HUDEP-2 (cell line): ENCODE measurements at regions not wholly inside any gene's neighbourhood (a gene's known extent, or its start where the extent isn't known, plus 50 kb on each side); places are given as distances from the start of the nearest gene placed in this dataset.
"Not testable (repeated sequence)": the region's sequence is repeated elsewhere in the genome, so short reads cannot be mapped to it uniquely, and the experiment has no call there.

Experiments used
- DNase-seq, 76 experiments: peaks; one replicate each; lab custom pipeline; 2025; ENCODE audit not compliant: unreplicated experiment in 76 of 76; lab: John Stamatoyannopoulos, UW

DNA sequence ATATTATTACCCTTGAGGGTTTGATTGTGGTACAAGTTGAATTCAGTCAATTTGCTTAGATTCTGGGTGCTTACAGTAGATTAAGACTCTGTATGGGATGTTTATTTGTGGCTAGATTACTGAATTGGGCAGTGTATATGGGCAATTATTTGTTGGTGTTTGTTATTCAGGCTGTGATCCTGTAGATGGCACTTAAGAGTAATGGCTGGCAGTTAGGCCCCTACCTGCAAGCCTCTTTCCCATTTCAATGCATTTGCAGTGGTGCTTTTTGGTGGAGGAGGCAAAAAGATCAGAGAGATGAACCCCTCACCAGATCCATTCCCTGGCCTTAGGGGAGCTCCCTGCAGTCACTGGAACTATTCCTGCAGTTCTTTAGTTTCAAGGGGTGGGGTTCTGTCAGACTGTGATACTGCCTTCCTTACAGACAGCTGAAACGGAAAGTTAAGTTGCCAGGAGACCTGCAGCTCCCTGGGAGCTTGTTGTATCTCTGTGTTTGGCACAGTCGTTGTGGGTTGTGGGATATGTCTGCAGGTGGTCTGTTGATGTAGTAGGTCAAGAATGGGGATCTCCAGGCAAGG is 199.5 kb downstream of the AASDHPPT start:
- peak in 2 of 76 experiments; percentile 1 to 3 for DNase-seq

DNA sequence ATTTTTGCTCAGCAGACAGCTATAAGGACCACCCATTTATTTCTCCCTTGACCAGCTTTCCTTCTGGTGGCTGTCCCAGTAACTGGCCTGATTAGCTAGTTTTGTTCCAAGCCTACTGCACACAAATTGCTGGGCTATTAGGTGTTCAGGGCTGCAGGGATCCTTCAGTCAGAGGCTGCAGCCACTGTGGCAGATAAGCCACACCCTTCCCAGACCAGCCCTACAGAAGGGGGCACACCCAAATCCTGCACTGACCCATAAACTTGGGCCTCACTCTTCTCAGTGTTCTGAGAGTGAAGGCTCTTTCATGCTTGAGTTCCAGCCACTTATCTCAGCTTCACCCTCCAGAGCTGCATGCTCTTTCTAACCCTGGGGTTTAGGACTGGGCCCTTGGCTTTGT is 200.0 kb downstream of the AASDHPPT start:
- DNase-seq: peak in 6 of 76 experiments; percentile 3 to 26 (median 9)

- DNase-seq: no peak
These were observed 200.9 kb downstream of the AASDHPPT start for GRCh38 chr11:106278391-106278790.

GRCh38 chr11:106280036-106280435 is 202.6 kb downstream of the AASDHPPT start:
- DNase-seq: no peak

GRCh38 chr11:106281455-106282173 is 204.2 kb downstream of the AASDHPPT start:
- no peak for DNase-seq

GRCh38 chr11:106286881-106287504 is 209.5 kb downstream of the AASDHPPT start:
- no peak for DNase-seq

DNA sequence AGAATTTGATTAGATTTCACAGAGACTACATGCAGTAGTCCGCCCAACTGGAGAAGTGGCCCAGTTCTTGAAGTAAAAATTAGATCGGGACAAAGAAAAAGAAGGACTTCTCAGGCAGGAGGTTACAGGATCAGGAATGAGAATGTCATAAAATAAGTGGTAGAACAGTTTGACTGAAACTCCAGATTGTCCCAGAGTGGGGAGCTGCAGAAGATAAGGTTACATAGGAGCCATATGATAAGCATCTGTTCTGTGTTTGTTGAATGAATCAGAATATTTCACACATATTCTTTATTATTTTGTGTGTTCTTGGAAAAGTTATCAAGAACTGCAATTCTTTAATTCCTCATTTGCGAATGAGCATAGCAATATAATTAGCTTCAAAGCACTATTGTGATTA is 210.6 kb downstream of the AASDHPPT start:
- DNase-seq: no peak

DNA sequence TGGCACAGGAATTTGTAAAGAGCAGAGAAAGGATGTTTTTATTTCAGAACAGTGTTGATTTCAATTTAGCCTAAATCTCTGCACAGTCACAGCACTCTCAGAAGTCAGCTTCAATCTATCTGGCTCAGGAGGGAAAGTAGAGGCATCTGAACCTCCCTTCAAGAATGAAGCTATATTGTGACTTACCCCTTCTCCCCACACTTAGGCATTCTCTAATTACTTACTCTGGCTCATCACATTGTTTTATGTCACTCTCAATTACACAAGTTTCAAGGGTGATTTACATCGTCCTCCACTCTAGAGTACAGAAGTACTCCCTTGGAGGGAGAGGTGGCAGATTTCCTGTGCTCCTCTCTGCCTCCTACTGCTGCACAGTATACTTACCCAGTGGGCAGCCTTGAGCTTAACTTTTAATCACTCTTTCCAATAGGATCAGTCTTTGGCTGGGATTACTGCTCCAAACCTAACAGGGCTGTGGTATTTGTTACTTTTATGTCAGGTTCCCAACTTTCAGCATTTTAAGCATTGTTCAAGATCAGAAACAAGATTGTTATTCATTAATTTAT is 211.4 kb downstream of the AASDHPPT start:
- DNase-seq: no peak

GRCh38 chr11:106292526-106292925 is 215.1 kb downstream of the AASDHPPT start:
- DNase-seq: no peak

GRCh38 chr11:106295974-106296373 is 218.5 kb downstream of the AASDHPPT start:
- no peak for DNase-seq

DNA sequence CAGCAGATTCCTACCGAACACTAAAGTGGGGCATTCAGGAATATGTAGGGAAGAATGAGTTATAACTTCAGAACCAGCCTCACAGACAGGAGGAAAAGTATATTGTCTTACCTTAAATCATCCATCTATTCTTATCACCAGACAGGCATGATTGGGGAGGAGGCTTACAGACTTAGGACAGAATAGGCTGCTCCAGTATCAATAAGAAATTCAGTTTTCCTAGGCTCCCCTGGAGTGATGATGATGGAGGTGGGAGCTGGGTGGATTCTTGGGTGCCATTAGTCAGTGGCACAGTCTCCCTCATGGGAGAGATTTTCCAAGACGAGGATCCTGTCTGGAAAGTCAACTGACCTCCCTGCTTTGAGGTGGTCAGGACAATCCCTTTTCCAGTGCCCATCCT is 225.0 kb downstream of the AASDHPPT start:
- no peak for DNase-seq

DNA sequence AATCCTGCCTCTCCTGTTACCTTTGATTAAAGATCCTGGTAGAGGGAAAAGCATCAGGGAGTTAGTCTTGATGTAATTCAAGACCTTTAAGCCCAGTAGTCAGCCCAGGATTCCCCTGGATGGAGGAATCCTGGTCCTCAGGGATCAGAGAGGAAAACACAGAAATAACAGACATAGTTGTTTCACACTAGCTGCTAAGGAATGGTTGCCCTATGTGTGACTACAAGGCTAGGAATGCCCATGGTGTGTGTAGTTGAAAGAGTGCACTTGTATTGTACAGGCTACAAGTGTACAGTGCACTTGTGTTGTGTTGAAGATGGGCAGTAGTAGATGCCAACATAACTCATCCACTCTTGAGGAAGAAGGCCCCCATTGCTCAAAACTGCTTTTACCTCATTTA is 226.8 kb downstream of the AASDHPPT start:
- DNase-seq: no peak

DNA sequence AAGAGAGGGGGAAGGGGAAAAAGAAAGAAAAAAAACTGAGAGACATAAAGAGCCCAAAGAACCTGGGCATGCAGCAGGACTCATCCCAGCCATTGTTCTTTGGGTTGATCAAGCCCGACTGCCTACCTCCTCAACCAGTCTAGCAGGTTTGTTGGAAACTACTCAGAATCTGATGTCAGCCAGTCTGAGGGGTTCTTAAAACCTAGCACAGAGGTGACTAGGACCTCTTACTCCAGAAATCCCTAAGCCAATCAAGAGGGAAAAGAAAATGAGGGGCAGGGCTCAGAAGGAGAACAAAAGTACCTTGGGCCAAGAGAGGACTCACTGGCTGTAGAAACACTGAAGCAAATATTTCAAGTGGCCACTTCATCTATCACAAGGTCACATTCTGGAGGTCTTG is 228.0 kb downstream of the AASDHPPT start:
- no peak for DNase-seq

- DNase-seq: no peak
These were observed 229.5 kb downstream of the AASDHPPT start for GRCh38 chr11:106306942-106307341.

GRCh38 chr11:106309070-106309684 is 231.7 kb downstream of the AASDHPPT start:
- no peak for DNase-seq

GRCh38 chr11:106311531-106312230 is 234.2 kb downstream of the AASDHPPT start:
- no peak for DNase-seq

- not testable (repeated sequence) for DNase-seq
These were observed 239.8 kb downstream of the AASDHPPT start for GRCh38 chr11:106317208-106317773.

- no peak for DNase-seq
These were observed 244.1 kb downstream of the AASDHPPT start for GRCh38 chr11:106321601-106322000.

GRCh38 chr11:106322106-106322505 is 244.6 kb downstream of the AASDHPPT start:
- DNase-seq: no peak

- no peak for DNase-seq
These were observed 248.6 kb downstream of the AASDHPPT start for GRCh38 chr11:106326087-106326486.
